GM12801 (cell line): ENCODE measurements at regions not wholly inside any gene's neighbourhood (a gene's known extent, or its start where the extent isn't known, plus 50 kb on each side); places are given as distances from the start of the nearest gene placed in this dataset.

Source experiments
- TF ChIP-seq, protein P1 (sequence below): IDR thresholded peaks from one replicate; pipeline ENCODE4 v1.5.1; 2011; ENCODE audit warnings: control low read depth; ENCODE audit not compliant: insufficient read length; ENCODE audit errors: extremely low read depth

GRCh38 chr15:85865070-85865684, 70.5 kb upstream of the KLHL25 start:
- TF ChIP-seq, protein P1, sequence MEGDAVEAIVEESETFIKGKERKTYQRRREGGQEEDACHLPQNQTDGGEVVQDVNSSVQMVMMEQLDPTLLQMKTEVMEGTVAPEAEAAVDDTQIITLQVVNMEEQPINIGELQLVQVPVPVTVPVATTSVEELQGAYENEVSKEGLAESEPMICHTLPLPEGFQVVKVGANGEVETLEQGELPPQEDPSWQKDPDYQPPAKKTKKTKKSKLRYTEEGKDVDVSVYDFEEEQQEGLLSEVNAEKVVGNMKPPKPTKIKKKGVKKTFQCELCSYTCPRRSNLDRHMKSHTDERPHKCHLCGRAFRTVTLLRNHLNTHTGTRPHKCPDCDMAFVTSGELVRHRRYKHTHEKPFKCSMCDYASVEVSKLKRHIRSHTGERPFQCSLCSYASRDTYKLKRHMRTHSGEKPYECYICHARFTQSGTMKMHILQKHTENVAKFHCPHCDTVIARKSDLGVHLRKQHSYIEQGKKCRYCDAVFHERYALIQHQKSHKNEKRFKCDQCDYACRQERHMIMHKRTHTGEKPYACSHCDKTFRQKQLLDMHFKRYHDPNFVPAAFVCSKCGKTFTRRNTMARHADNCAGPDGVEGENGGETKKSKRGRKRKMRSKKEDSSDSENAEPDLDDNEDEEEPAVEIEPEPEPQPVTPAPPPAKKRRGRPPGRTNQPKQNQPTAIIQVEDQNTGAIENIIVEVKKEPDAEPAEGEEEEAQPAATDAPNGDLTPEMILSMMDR: no peak

- TF ChIP-seq, protein P1: no peak
These were observed 72.5 kb upstream of the KLHL25 start for GRCh38 chr15:85867250-85867649.

DNA sequence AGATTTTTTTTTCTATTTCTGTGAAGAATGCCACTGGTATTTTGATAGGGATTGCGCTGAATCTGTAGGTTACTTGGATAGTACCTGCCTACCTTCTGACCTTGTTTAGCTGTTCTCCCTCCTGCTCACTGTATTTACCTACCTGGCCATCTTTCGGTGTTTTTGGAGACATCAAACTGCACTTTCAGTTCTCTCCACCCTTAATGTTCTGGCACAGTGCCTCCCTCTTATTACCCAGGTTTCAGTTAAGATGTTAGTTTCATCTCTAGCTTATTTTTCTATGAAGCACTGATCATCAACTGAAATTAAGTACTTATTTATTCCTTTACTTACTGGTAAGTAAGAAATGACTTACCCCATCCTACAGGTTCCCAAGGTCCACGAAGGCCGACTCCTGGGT, 74.4 kb upstream of the KLHL25 start:
- TF ChIP-seq, protein P1: no peak

DNA sequence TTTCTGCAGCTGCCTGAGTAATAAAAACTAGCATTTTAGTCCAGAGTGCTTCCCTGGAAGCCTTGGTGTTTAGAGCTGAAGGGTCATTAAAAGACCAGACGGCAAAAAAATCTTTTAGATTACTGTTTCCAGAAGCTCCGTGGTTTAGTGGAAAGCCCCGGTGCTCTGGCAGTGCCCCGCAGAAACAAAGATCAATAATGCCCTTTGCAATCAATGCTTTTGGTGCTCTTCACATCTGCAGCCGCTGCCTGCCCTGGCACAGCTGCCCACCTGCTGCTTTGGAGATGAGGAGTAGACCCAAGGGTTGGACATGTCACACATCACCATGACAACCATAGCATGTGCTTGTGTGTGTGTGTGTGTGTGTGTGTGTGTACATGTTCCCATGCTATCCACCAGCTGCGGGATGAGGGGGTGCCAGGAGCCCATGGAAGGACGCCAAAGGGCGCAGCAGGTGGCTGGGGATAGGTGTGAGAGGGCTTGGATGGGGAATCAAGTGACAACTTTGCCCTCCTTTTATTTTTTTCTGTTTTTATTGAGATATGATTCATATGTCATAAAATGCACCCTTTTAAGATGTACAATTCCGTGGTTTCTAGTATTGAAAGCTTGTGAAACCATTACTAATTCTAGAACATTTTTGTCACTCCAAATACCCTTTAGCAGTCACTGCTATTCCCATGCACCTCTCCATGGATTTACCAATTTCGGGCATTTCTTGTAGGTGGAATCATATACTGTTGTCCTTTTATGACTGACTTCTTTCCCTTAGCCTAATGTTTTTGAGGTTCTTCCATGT, 75.7 kb upstream of the KLHL25 start:
- TF ChIP-seq, protein P1: no peak

DNA sequence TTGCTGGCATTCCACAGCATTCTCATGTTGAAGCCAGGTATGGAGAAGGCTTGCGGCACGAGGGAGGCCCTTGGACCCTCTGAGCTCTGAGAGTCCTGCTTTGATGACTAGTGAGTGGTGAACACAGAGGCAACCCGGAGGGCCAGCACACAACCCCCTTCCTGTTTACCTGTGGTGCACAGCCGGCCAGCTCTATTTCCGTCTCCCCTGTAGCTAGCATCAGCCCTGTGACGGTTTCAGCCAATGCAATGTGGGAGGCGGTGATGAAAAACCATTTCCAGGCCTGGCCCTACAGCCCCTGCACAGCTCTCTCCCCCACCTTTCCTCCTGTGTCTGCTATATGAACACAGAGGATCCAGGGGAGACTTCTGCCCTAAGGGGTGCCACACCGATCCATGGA, 76.8 kb upstream of the KLHL25 start:
- TF ChIP-seq, protein P1: no peak

DNA sequence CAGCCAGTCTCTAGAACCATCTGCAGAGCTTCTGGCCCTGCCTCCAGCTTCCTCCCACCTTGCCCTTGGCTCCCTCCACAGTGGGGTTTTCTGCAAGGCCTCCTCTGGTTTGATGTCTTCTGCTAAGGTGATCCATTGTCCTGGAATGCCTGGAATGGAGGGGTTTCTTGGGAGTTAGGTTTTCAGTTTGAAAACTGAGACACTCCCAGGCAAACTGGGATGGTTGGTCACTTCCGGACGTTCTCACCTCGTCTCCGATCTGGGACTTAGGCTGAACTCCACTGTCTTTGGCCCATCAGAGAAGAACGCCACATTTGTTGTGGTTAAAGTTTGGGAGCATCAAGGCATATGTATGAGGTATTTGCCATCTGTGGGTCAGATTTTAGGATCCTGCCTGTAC, 77.4 kb upstream of the KLHL25 start:
- TF ChIP-seq, protein P1: no peak

GRCh38 chr15:85874236-85874635, 79.5 kb upstream of the KLHL25 start:
- TF ChIP-seq, protein P1: no peak
